OCI-LY1 (cell line): ENCODE measurements at regions not wholly inside any gene's neighbourhood (a gene's known extent, or its start where the extent isn't known, plus 50 kb on each side); places are given as distances from the start of the nearest gene placed in this dataset.

Experiments used
- H2AFZ ChIP-seq: fragments of 200-600 bp; sonication (generic), shearing (Covaris generic); 2 replicates; pipeline ENCODE4 v1.6.0; 2014; ENCODE audit warnings: antibody characterized with exemption, mild to moderate bottlenecking, low read length
- H3F3A ChIP-seq: fragments of 200-600 bp; sonication (generic), shearing (Covaris generic); 2 replicates; pipeline ENCODE4 v1.6.0; 2014; ENCODE audit warnings: mild to moderate bottlenecking, antibody characterized with exemption, low read length, moderate library complexity; ENCODE audit not compliant: insufficient read depth
- H3K27ac ChIP-seq: fragments of 200-600 bp; sonication (generic); 2 replicates; pipeline ENCODE4 v1.5.1; 2014; ENCODE audit warnings: low read length, mixed run types, mild to moderate bottlenecking, low read depth; ENCODE audit not compliant: poor library complexity, severe bottlenecking
- H3K27me3 ChIP-seq: fragments of 200-600 bp; sonication (generic); 2 replicates; pipeline ENCODE4 v1.6.0; 2014; ENCODE audit warnings: antibody characterized with exemption, mild to moderate bottlenecking, low read length, moderate library complexity; ENCODE audit not compliant: insufficient read depth
- H3K36me3 ChIP-seq: fragments of 200-600 bp; sonication (generic); 2 replicates; pipeline ENCODE4 v1.6.1; 2014; ENCODE audit warnings: mild to moderate bottlenecking, antibody characterized with exemption, low read length, moderate library complexity, mixed read lengths; ENCODE audit not compliant: insufficient read depth
- H3K4me1 ChIP-seq: fragments of 200-600 bp; sonication (generic); 2 replicates; pipeline ENCODE4 v1.5.1; 2014; ENCODE audit warnings: mild to moderate bottlenecking, low read length, moderate library complexity; ENCODE audit not compliant: insufficient read depth, severe bottlenecking
- H3K4me2 ChIP-seq: fragments of 200-600 bp; sonication (generic), shearing (Covaris generic); 2 replicates; pipeline ENCODE4 v1.6.1; 2014; ENCODE audit warnings: low read length
- H3K4me3 ChIP-seq: fragments of 200-600 bp; sonication (generic); 2 replicates; pipeline ENCODE4 v1.5.1; 2014; ENCODE audit warnings: low read length, low read depth, mild to moderate bottlenecking, mixed read lengths; ENCODE audit not compliant: poor library complexity, severe bottlenecking
- H3K79me2 ChIP-seq: fragments of 200-600 bp; shearing (Covaris generic); 2 replicates; pipeline ENCODE4 v1.6.1; 2016; ENCODE audit warnings: mixed run types, low read length, mixed read lengths; ENCODE audit not compliant: insufficient read depth
- H3K9ac ChIP-seq: fragments of 200-600 bp; sonication (generic), shearing (Covaris generic); 2 replicates; pipeline ENCODE4 v1.6.1; 2014; ENCODE audit warnings: mild to moderate bottlenecking, low read length, mixed read lengths
- H3K9me2 ChIP-seq: fragments of 200-600 bp; sonication (generic), shearing (Covaris generic); 2 replicates; pipeline ENCODE4 v1.6.1; 2014; ENCODE audit warnings: low read depth, mild to moderate bottlenecking, low read length, mixed read lengths
- H3K9me3 ChIP-seq: fragments of 200-600 bp; shearing (Covaris generic); 2 replicates; pipeline ENCODE4 v1.6.1; 2014; ENCODE audit warnings: low read length, mixed read lengths
- H4K20me1 ChIP-seq: fragments of 200-600 bp; sonication (generic), shearing (Covaris generic); 2 replicates; pipeline ENCODE4 v1.6.0; 2016; ENCODE audit warnings: mild to moderate bottlenecking, low read length; ENCODE audit not compliant: insufficient read depth
- CTCF ChIP-seq: fragments of 200-600 bp; sonication (generic), shearing (Covaris generic); IDR thresholded peaks from 2 replicates; pipeline ENCODE4 v1.5.1; 2017; ENCODE audit warnings: mild to moderate bottlenecking, antibody characterized with exemption, low read length, moderate library complexity, mixed read lengths
- EZH2 ChIP-seq: fragments of 200-600 bp; sonication (generic), shearing (Covaris generic); IDR thresholded peaks from 2 replicates; pipeline ENCODE4 v1.8.0; 2017; ENCODE audit warnings: borderline replicate concordance, mixed run types, mild to moderate bottlenecking, antibody characterized with exemption, low read length, moderate library complexity, mixed read lengths

GRCh38 chr9:673264-673965 lies 168.1 kb upstream of the DMRT1 start:
- Histone ChIP-seq H3K36me3 (peaks cover 11% of the 10 kb centered on the region; the same call in 1 of the 2 replicates), H3K4me1 (peaks cover 7% of the 10 kb centered on the region), H3K4me3 (no peak overlapping the region), H3K9me2 (no peaks in the 10 kb centered on the region), H3K4me2 (no peak overlapping the region), H4K20me1 (no peaks in the 10 kb centered on the region), H3F3A (no peaks in the 10 kb centered on the region), H3K27me3 (no peaks in the 10 kb centered on the region), H3K9ac (no peak overlapping the region), H2AFZ (no peak overlapping the region), H3K79me2 (no peaks in the 10 kb centered on the region), H3K9me3 (no peaks in the 10 kb centered on the region), H3K27ac (no peak overlapping the region)
- TF ChIP-seq EZH2, result no peak
- TF ChIP-seq CTCF, result no peak

- H3K9me2 ChIP-seq, result no peaks in the 10 kb centered on the region
- H3K27me3 ChIP-seq, result no peaks in the 10 kb centered on the region
- no peak overlapping the region for H3K4me2 ChIP-seq
- no peaks in the 10 kb centered on the region for H3K9me3 ChIP-seq
- H3K27ac ChIP-seq, result no peak overlapping the region
- H3K79me2 ChIP-seq, result no peaks in the 10 kb centered on the region
- no peak overlapping the region for H3K9ac ChIP-seq
- peaks cover 7% of the 10 kb centered on the region for H3K4me1 ChIP-seq
- H2AFZ ChIP-seq, result no peak overlapping the region
- no peaks in the 10 kb centered on the region for H4K20me1 ChIP-seq
- no peak for TF ChIP-seq CTCF
- no peak for TF ChIP-seq EZH2
- H3K4me3 ChIP-seq, result no peak overlapping the region
- no peaks in the 10 kb centered on the region for H3F3A ChIP-seq
- H3K36me3 ChIP-seq, result peaks cover 14% of the 10 kb centered on the region; the same call in 1 of the 2 replicates
Measured at GRCh38 chr9:673966-674526, 167.5 kb upstream of the DMRT1 start.

- TF ChIP-seq CTCF (no peak), EZH2 (no peak)
- no peak overlapping the region for H3K9ac ChIP-seq
- H3K36me3 ChIP-seq, result peaks cover 14% of the 10 kb centered on the region; the same call in 1 of the 2 replicates
- H3K9me2 ChIP-seq, result no peaks in the 10 kb centered on the region
- no peaks in the 10 kb centered on the region for H4K20me1 ChIP-seq
- H3K27me3 ChIP-seq, result no peaks in the 10 kb centered on the region
- no peak overlapping the region for H2AFZ ChIP-seq
- H3K4me1 ChIP-seq, result peaks cover 7% of the 10 kb centered on the region
- H3K4me2 ChIP-seq, result no peak overlapping the region
- H3K27ac ChIP-seq, result no peak overlapping the region
- H3K79me2 ChIP-seq, result no peaks in the 10 kb centered on the region
- H3K4me3 ChIP-seq, result no peak overlapping the region
- H3K9me3 ChIP-seq, result no peaks in the 10 kb centered on the region
- no peaks in the 10 kb centered on the region for H3F3A ChIP-seq
Measured at GRCh38 chr9:675697-676370, 165.7 kb upstream of the DMRT1 start.
